ENCODE measurements at regions not wholly inside any gene's neighbourhood (a gene's known extent, or its start where the extent isn't known, plus 50 kb on each side); places are given as distances from the start of the nearest gene placed in this dataset.

- no peaks in the 10 kb centered on the region for H4K20me1 ChIP-seq (ENCODE audit: low read depth, low read length)
- H3K27ac ChIP-seq (ENCODE audit: low read depth, low read length) = no peak overlapping the region
- H3K4me2 ChIP-seq (ENCODE audit: low read depth, low read length, poor library complexity, severe bottlenecking) = no peak overlapping the region
- no peaks in the 10 kb centered on the region for H3K9me2 ChIP-seq (replicated peaks; ENCODE audit: insufficient read depth, low read length)
- H3K27me3 ChIP-seq (ENCODE audit: low read length) = no peaks in the 10 kb centered on the region
- H3K9me3 ChIP-seq (ENCODE audit: insufficient read depth, low read length) = no peaks in the 10 kb centered on the region
- TF ChIP-seq CTCF (IDR thresholded peaks at IDR 0.05; ENCODE audit: insufficient read depth, low read length, poor library complexity, severe bottlenecking) (no peak), EZH2phosphoT487 (conservative IDR thresholded peaks at IDR 0.05; ENCODE audit: low read length) (no peak)
- no peaks in the 10 kb centered on the region for H3K36me3 ChIP-seq (ENCODE audit: low read length)
- no peak overlapping the region for H3K9ac ChIP-seq (ENCODE audit: low read length)
- H2AFZ ChIP-seq (ENCODE audit: low read depth, low read length, severe bottlenecking) = no peak overlapping the region
- no peak overlapping the region for H3K4me3 ChIP-seq (ENCODE audit: insufficient read depth, low read length, poor library complexity, severe bottlenecking)
- H3F3A ChIP-seq (ENCODE audit: insufficient read depth) = no peaks in the 10 kb centered on the region
- H3K79me2 ChIP-seq (ENCODE audit: insufficient read depth, low read length) = no peaks in the 10 kb centered on the region
These were observed 227.9 kb downstream of the SPATA31D1 start for GRCh38 chr9:82216435-82216834.

- H3K79me2 ChIP-seq (ENCODE audit: insufficient read depth, low read length) = no peaks in the 10 kb centered on the region
- no peaks in the 10 kb centered on the region for H3F3A ChIP-seq (ENCODE audit: insufficient read depth)
- H3K9ac ChIP-seq (ENCODE audit: low read length) = no peak overlapping the region
- no peak overlapping the region for H2AFZ ChIP-seq (ENCODE audit: low read depth, low read length, severe bottlenecking)
- TF ChIP-seq EZH2phosphoT487 (conservative IDR thresholded peaks at IDR 0.05; ENCODE audit: low read length) (no peak), CTCF (IDR thresholded peaks at IDR 0.05; ENCODE audit: insufficient read depth, low read length, poor library complexity, severe bottlenecking) (no peak)
- no peaks in the 10 kb centered on the region for H3K9me2 ChIP-seq (replicated peaks; ENCODE audit: insufficient read depth, low read length)
- no peaks in the 10 kb centered on the region for H3K9me3 ChIP-seq (ENCODE audit: insufficient read depth, low read length)
- H3K4me3 ChIP-seq (ENCODE audit: insufficient read depth, low read length, poor library complexity, severe bottlenecking) = no peak overlapping the region
- no peak overlapping the region for H3K4me2 ChIP-seq (ENCODE audit: low read depth, low read length, poor library complexity, severe bottlenecking)
- no peak overlapping the region for H3K27ac ChIP-seq (ENCODE audit: low read depth, low read length)
- no peaks in the 10 kb centered on the region for H3K36me3 ChIP-seq (ENCODE audit: low read length)
- no peaks in the 10 kb centered on the region for H3K27me3 ChIP-seq (ENCODE audit: low read length)
- no peaks in the 10 kb centered on the region for H4K20me1 ChIP-seq (ENCODE audit: low read depth, low read length)
These were observed 234.9 kb downstream of the SPATA31D1 start for GRCh38 chr9:82223442-82223841.

- Histone ChIP-seq H3K4me2 (ENCODE audit: low read depth, low read length, poor library complexity, severe bottlenecking) (no peak overlapping the region), H3K9me3 (ENCODE audit: insufficient read depth, low read length) (no peaks in the 10 kb centered on the region), H4K20me1 (ENCODE audit: low read depth, low read length) (no peaks in the 10 kb centered on the region), H3K36me3 (ENCODE audit: low read length) (no peaks in the 10 kb centered on the region), H3K4me3 (ENCODE audit: insufficient read depth, low read length, poor library complexity, severe bottlenecking) (no peak overlapping the region), H3F3A (ENCODE audit: insufficient read depth) (no peaks in the 10 kb centered on the region), H3K27ac (ENCODE audit: low read depth, low read length) (no peak overlapping the region), H3K79me2 (ENCODE audit: insufficient read depth, low read length) (no peaks in the 10 kb centered on the region), H3K27me3 (ENCODE audit: low read length) (no peaks in the 10 kb centered on the region), H2AFZ (ENCODE audit: low read depth, low read length, severe bottlenecking) (no peak overlapping the region), H3K9ac (ENCODE audit: low read length) (no peak overlapping the region), H3K9me2 (replicated peaks; ENCODE audit: insufficient read depth, low read length) (no peaks in the 10 kb centered on the region)
- no peak for TF ChIP-seq EZH2phosphoT487 (conservative IDR thresholded peaks at IDR 0.05; ENCODE audit: low read length)
- no peak for TF ChIP-seq CTCF (IDR thresholded peaks at IDR 0.05; ENCODE audit: insufficient read depth, low read length, poor library complexity, severe bottlenecking)
These were observed 242.8 kb downstream of the SPATA31D1 start for GRCh38 chr9:82231411-82231810.
